ENCODE measurements at regions not wholly inside any gene's neighbourhood (a gene's known extent, or its start where the extent isn't known, plus 50 kb on each side); places are given as distances from the start of the nearest gene placed in this dataset.
A peak's percentile ranks its signal among the peaks of the same experiment; 100 is the strongest.

DNA sequence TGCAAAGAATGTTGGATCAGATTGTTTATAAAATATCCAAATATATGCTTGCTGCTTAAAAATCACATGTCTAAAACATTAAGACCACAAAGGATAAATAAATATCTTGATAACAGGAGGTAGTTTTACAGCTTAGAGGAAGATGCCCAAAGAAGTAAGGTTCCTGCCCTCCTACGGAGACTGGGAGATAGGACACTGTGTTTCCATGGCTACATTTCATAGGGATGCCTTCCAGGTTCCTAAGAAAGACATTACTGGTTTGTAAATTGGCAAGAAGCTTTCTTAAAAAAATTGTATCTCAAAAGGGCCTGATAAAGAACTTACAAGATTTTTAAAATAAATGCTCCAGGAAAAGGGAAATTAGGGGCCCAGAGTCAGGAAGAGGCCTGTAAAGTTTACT lies 437.2 kb downstream of the HINT1 start:
- DNase-seq = no peak
- TF ChIP-seq, protein P1, sequence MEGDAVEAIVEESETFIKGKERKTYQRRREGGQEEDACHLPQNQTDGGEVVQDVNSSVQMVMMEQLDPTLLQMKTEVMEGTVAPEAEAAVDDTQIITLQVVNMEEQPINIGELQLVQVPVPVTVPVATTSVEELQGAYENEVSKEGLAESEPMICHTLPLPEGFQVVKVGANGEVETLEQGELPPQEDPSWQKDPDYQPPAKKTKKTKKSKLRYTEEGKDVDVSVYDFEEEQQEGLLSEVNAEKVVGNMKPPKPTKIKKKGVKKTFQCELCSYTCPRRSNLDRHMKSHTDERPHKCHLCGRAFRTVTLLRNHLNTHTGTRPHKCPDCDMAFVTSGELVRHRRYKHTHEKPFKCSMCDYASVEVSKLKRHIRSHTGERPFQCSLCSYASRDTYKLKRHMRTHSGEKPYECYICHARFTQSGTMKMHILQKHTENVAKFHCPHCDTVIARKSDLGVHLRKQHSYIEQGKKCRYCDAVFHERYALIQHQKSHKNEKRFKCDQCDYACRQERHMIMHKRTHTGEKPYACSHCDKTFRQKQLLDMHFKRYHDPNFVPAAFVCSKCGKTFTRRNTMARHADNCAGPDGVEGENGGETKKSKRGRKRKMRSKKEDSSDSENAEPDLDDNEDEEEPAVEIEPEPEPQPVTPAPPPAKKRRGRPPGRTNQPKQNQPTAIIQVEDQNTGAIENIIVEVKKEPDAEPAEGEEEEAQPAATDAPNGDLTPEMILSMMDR (IDR thresholded peaks at IDR 0.05) = no peak
- Histone ChIP-seq H3K27me3 (no peaks in the 10 kb centered on the region), H3K36me3 (no peaks in the 10 kb centered on the region), H3K9me3 (peaks cover 0 to 6% (median 5%) of the 10 kb centered on the region in 3 donors), H3K4me1 (no peaks in the 10 kb centered on the region), H3K27ac (no peak overlapping the region), H3K4me3 (no peak overlapping the region)
- intact Hi-C loops (cut with DNase I; ENCODE audit: low total_unique reads) = no loop called here

DNA sequence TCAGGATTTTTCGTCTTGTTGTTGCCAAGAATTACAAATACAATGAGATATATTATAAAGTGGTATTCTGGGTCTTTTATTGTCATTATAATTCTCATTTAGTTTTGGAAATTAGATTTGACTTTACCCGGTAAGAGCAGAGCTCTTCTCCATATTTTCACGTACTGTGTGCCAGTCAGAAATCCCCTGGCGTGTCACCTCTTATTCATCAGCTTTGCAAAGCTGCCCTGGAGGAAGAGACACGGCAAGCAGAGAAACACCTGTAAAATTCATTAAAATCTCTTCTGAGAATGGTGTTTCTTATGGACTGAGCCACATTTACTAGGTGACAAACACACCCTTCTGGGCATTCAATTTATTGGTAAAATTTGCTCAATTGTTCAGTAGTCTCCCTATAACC lies 440.4 kb downstream of the HINT1 start:
- Histone ChIP-seq H3K27me3 (no peaks in the 10 kb centered on the region), H3K4me3 (no peak overlapping the region), H3K36me3 (no peaks in the 10 kb centered on the region), H3K9me3 (no peaks in the 10 kb centered on the region), H3K27ac (no peak overlapping the region), H3K4me1 (no peaks in the 10 kb centered on the region)
- TF ChIP-seq, protein P1 (IDR thresholded peaks at IDR 0.05) = no peak
- intact Hi-C loops (cut with DNase I; ENCODE audit: low total_unique reads) = no loop called here
- no peak for DNase-seq

GRCh38 chr5:130720355-130720754 lies 444.7 kb downstream of the HINT1 start:
- intact Hi-C loops (cut with DNase I; ENCODE audit: low total_unique reads) = no loop called here
- Histone ChIP-seq H3K27me3 (no peaks in the 10 kb centered on the region), H3K4me3 (no peak overlapping the region), H3K4me1 (no peaks in the 10 kb centered on the region), H3K9me3 (no peaks in the 10 kb centered on the region), H3K27ac (no peak overlapping the region), H3K36me3 (no peaks in the 10 kb centered on the region)
- DNase-seq = no peak
- TF ChIP-seq, protein P1 (IDR thresholded peaks at IDR 0.05) = peak in 1 of 2 experiments; percentile 37

- intact Hi-C loops (cut with DNase I; ENCODE audit: low total_unique reads) = no loop called here
- no peak for DNase-seq
- Histone ChIP-seq H3K36me3 (no peaks in the 10 kb centered on the region), H3K27ac (no peak overlapping the region), H3K27me3 (no peaks in the 10 kb centered on the region), H3K9me3 (no peaks in the 10 kb centered on the region), H3K4me3 (no peak overlapping the region), H3K4me1 (no peaks in the 10 kb centered on the region)
- TF ChIP-seq, protein P1 (IDR thresholded peaks at IDR 0.05) = no peak
These were observed 449.5 kb downstream of the HINT1 start for GRCh38 chr5:130715541-130715940.

DNA sequence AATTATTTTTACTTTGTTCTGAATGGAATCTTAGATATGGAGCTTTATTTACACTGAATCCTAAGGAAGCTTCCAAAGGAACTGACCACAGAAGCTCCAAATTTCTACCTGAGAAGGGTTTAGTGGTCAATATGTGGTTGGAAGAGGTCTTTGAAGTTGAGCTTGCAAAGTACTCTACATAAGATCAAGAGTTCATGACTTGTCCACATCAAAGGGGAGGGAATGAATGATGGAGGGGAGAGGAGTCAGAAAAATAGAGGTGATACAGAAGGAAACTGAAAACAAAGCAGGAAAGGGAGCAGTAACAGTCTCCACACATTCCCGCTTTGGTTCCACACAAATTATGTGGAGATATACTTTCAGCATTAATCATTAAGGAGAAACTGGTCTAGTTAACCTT lies 450.9 kb downstream of the HINT1 start:
- TF ChIP-seq, protein P1 (IDR thresholded peaks at IDR 0.05) = no peak
- Histone ChIP-seq H3K27ac (no peak overlapping the region), H3K36me3 (no peaks in the 10 kb centered on the region), H3K4me1 (no peaks in the 10 kb centered on the region), H3K4me3 (no peak overlapping the region), H3K27me3 (no peaks in the 10 kb centered on the region), H3K9me3 (no peaks in the 10 kb centered on the region)
- intact Hi-C loops (cut with DNase I; ENCODE audit: low total_unique reads) = no loop called here
- DNase-seq = no peak

- TF ChIP-seq, protein P1 (IDR thresholded peaks at IDR 0.05) = no peak
- intact Hi-C loops (cut with DNase I; ENCODE audit: low total_unique reads) = no loop called here
- no peak overlapping the region for H3K27ac ChIP-seq
- no peaks in the 10 kb centered on the region for H3K36me3 ChIP-seq
- H3K9me3 ChIP-seq = no peaks in the 10 kb centered on the region
- no peak overlapping the region for H3K4me3 ChIP-seq
- H3K27me3 ChIP-seq = no peaks in the 10 kb centered on the region
- no peak for DNase-seq
- H3K4me1 ChIP-seq = no peaks in the 10 kb centered on the region
These were observed 452.7 kb downstream of the HINT1 start for GRCh38 chr5:130712324-130712723.

Data from tibial artery (tissue), 4 donors.